AG09319 (cell line): ENCODE measurements at regions not wholly inside any gene's neighbourhood (a gene's known extent, or its start where the extent isn't known, plus 50 kb on each side); places are given as distances from the start of the nearest gene placed in this dataset.

Source experiments
- DNase-seq: peaks from one replicate; pipeline ENCODE4 v3.0.0-alpha.2; 2010; ENCODE audit warnings: low read depth; ENCODE audit errors: extremely low read depth
- TF ChIP-seq, protein P1 (sequence below): IDR thresholded peaks from 2 replicates; pipeline ENCODE4 v1.5.1; 2011; ENCODE audit warnings: low read depth, mild to moderate bottlenecking, inconsistent platforms, low read length, moderate library complexity

- DNase-seq, result no peak
- TF ChIP-seq, protein P1, sequence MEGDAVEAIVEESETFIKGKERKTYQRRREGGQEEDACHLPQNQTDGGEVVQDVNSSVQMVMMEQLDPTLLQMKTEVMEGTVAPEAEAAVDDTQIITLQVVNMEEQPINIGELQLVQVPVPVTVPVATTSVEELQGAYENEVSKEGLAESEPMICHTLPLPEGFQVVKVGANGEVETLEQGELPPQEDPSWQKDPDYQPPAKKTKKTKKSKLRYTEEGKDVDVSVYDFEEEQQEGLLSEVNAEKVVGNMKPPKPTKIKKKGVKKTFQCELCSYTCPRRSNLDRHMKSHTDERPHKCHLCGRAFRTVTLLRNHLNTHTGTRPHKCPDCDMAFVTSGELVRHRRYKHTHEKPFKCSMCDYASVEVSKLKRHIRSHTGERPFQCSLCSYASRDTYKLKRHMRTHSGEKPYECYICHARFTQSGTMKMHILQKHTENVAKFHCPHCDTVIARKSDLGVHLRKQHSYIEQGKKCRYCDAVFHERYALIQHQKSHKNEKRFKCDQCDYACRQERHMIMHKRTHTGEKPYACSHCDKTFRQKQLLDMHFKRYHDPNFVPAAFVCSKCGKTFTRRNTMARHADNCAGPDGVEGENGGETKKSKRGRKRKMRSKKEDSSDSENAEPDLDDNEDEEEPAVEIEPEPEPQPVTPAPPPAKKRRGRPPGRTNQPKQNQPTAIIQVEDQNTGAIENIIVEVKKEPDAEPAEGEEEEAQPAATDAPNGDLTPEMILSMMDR, result no peak
Observed at GRCh38 chr7:115379321-115379720, 457.4 kb downstream of the MDFIC start.

GRCh38 chr7:115368998-115369397 lies 447.1 kb downstream of the MDFIC start:
- no peak for DNase-seq
- TF ChIP-seq, protein P1, result no peak

GRCh38 chr7:115363916-115364315 lies 442.0 kb downstream of the MDFIC start:
- no peak for DNase-seq
- TF ChIP-seq, protein P1, result no peak

DNA sequence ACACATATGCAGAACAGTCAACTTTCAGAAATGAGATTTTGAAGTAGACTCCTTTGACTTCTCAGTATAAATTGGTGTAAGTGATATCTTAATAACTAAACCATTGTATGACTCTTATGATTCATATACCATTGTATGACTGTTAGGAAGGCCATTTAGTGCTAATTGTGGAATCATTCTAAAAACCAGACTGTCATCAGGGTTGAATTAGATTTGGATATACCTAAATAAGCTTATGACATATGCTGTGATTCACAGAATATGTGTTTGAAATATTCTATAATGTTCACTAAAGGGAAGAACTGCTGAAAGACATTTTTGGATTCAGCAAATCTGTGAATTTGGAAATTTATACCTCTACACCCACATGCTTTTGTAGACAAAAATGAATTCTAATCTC lies 438.1 kb downstream of the MDFIC start:
- TF ChIP-seq, protein P1, result no peak
- DNase-seq, result no peak

DNA sequence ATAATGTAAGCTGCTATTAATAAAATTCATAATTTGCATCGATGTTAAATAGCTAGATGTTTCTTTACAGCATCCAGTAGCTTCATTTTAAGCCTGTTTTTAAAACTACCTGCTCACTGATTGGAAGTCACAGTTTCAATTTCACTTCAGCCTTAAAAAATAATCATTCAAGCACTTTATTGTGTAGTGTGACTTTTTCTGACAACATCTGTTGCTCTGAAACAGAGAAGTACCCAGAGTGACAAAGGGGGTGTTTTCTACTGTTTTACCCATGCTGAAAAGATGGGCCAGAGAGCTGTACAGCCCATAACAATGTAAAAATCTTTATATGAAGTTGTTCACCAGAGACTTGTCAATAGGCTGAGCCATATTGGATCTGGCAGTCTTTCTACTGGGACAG lies 437.2 kb downstream of the MDFIC start:
- DNase-seq, result no peak
- TF ChIP-seq, protein P1, result no peak

DNA sequence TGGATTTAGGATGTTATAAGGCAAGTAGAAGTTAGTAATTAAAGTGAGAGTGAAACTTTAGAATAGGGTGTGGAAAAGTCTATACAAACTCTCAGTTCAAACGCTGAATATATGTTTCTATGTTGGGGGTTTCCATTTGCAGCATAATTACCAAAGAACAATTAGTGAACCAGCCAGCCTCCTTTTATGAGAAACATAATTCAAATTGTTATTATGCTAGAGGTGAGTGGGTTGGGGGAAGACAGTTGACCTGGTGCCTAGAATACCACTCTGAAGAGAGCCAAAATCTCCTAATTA lies 435.8 kb downstream of the MDFIC start:
- no peak for DNase-seq
- TF ChIP-seq, protein P1, result no peak

- TF ChIP-seq, protein P1, result no peak
- peak; percentile 45 for DNase-seq
Observed at GRCh38 chr7:115356999-115357702, 435.3 kb downstream of the MDFIC start.
